Neural cell (in vitro differentiated cells): ENCODE measurements at regions not wholly inside any gene's neighbourhood (a gene's known extent, or its start where the extent isn't known, plus 50 kb on each side); places are given as distances from the start of the nearest gene placed in this dataset.

Source experiments
- EP300 ChIP-seq: fragments of 450-650 bp; conservative IDR thresholded peaks from 2 replicates; pipeline ENCODE4 v1.6.1; 2014; ENCODE audit warnings: antibody characterized with exemption, mild to moderate bottlenecking, moderate library complexity; ENCODE audit not compliant: poor library complexity, severe bottlenecking
- POLR2AphosphoS5 ChIP-seq: IDR thresholded peaks from 2 replicates; pipeline ENCODE4 v1.6.1; 2012
- RAD21 ChIP-seq: fragments of 450-650 bp; conservative IDR thresholded peaks from 2 replicates; pipeline ENCODE4 v1.6.1; 2014; ENCODE audit warnings: antibody characterized with exemption, mild to moderate bottlenecking, moderate library complexity
- TAF1 ChIP-seq: IDR thresholded peaks from 2 replicates; pipeline ENCODE4 v1.6.1; 2012; ENCODE audit warnings: low read depth
- TF ChIP-seq, protein P1 (sequence below): fragments of 450-650 bp; IDR thresholded peaks from 2 replicates; pipeline ENCODE4 v1.5.1; 2014; ENCODE audit warnings: antibody characterized with exemption, mild to moderate bottlenecking, moderate library complexity; ENCODE audit not compliant: poor library complexity, severe bottlenecking

DNA sequence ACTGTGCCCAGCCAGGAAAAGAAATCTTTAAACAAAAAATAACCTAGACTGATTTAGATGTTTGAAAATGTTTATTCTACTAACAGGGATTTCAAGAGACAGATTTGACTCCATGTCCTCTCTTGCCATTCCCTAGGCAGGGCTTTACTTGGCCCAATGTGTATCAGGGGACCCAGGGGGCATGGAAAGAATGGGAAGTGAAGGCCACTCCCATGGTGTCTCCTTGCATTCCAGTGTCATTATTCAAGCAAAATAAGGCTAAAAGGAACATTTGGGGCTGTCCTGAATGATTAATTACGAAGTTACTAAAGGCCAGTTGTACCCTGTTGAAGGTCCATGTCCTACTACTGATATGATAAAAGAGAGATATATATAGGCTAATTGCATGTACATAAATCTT lies 151.9 kb upstream of the ATF7IP start:
- TF ChIP-seq, protein P1, sequence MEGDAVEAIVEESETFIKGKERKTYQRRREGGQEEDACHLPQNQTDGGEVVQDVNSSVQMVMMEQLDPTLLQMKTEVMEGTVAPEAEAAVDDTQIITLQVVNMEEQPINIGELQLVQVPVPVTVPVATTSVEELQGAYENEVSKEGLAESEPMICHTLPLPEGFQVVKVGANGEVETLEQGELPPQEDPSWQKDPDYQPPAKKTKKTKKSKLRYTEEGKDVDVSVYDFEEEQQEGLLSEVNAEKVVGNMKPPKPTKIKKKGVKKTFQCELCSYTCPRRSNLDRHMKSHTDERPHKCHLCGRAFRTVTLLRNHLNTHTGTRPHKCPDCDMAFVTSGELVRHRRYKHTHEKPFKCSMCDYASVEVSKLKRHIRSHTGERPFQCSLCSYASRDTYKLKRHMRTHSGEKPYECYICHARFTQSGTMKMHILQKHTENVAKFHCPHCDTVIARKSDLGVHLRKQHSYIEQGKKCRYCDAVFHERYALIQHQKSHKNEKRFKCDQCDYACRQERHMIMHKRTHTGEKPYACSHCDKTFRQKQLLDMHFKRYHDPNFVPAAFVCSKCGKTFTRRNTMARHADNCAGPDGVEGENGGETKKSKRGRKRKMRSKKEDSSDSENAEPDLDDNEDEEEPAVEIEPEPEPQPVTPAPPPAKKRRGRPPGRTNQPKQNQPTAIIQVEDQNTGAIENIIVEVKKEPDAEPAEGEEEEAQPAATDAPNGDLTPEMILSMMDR, result no peak
- TF ChIP-seq EP300 (no peak), POLR2AphosphoS5 (no peak), RAD21 (no peak), TAF1 (no peak)
